CD4-positive, alpha-beta T cell treated with Interleukin-1 beta for 1 hour (primary cell): ENCODE measurements at regions not wholly inside any gene's neighbourhood (a gene's known extent, or its start where the extent isn't known, plus 50 kb on each side); places are given as distances from the start of the nearest gene placed in this dataset.
A peak's percentile ranks its signal among the peaks of the same experiment; 100 is the strongest.

Experiments used
- DNase-seq, 2 donors: peaks; one replicate each; pipeline ENCODE4 v3.0.0-alpha.2; 2020 to 2022

- peak; percentile 23 to 38 for DNase-seq
Observed at GRCh38 chr7:98514211-98515031, 102.7 kb upstream of the NPTX2 start.

- no peak for DNase-seq
Observed at GRCh38 chr7:98511175-98511574, 105.9 kb upstream of the NPTX2 start.

GRCh38 chr7:98509836-98510235 lies 107.2 kb upstream of the NPTX2 start:
- DNase-seq = no peak

GRCh38 chr7:98506471-98506870 lies 105.6 kb upstream of the BAIAP2L1 start:
- no peak for DNase-seq

- DNase-seq = no peak
Observed at GRCh38 chr7:98500764-98501163, 99.9 kb upstream of the BAIAP2L1 start.

- DNase-seq = no peak
Observed at GRCh38 chr7:98496618-98497017, 95.7 kb upstream of the BAIAP2L1 start.

DNA sequence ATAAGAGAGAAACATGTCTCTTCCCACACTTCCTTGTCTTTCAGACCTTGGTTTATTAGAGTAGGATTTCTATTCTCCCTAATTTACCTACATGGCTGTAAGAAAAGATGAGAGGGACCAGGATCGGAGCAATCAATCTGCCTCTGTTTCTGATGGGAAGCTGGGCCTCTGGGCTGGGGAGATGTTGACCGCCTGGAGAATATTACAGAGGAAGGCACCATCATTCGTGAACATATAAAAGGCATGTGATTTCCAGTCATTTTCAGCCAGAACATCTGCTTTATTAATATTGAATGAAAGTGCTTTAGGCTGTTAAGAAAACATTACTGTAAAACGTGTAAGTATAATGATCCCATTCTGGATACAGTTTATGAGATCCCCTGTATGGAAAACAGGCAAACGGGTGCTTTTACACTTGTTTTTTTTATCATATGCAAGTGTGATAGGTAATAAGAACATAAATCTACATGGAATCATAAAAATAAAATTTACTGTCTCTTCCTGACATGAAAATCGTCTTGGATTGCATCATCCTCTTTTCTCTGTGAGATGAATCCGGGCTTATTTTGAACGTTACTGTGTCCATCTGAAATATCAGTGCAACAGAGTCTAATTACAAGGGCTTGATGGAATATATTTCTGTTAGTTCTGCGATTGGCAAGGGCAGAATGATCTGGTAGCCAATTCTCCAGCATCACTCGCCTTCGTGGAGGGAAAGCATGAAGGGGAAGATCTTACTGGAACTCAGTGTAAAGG lies 94.5 kb upstream of the BAIAP2L1 start:
- no peak for DNase-seq

GRCh38 chr7:98493030-98493778 lies 92.3 kb upstream of the BAIAP2L1 start:
- DNase-seq = no peak

- DNase-seq = no peak
Observed at GRCh38 chr7:98488167-98488566, 87.3 kb upstream of the BAIAP2L1 start.

DNA sequence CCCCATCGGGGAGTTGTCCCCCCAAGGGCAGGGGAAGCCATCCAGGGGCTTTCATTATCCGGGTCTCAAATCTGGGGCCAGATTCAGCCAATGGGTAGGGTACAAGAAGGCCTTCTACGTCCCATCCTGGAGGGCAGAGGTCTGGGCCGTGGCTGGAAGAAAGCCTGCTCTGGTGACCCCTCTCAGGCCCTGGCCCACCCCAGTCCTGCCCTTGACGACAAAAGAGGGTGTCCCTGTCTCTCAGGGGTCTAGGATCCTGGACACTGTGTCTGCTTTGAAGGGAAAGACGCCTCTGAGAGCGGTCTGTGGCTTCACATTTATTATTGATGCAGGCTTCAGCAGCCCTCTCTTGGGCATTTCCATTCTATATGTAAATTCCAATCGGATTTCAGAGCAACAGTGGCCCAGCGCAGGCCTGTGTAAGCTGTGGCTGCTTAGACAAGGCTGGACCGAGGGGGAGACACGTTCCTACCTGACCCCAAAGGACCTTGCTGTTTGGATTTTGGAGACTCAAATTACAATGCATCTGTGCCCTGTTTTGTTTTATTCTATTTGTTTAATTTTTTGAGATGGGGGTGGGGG lies 83.2 kb upstream of the BAIAP2L1 start:
- DNase-seq = no peak

- DNase-seq = no peak
Observed at GRCh38 chr7:98483276-98483963, 82.5 kb upstream of the BAIAP2L1 start.

GRCh38 chr7:98479318-98479717 lies 78.4 kb upstream of the BAIAP2L1 start:
- DNase-seq = no peak

DNA sequence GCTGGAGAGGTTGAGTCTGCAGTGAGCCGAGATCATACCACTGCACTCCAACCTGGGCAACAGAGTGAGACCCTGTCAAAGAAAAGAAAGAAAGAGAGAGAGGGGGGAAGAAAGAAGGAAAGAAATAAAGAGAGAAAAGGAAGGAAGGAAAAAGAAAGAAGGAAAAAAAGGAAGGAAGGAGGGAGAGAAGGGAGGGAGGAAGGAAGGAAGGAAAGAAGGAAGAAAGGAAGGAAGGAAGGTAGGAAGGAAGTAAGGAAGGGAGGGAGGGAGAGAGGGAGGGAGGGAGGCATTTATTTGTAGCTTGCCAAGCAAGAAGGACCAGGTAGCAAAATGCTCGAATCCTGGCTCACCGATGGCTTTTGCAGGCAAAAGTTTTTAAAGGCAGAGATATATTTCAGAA lies 74.5 kb upstream of the BAIAP2L1 start:
- DNase-seq = no peak

DNA sequence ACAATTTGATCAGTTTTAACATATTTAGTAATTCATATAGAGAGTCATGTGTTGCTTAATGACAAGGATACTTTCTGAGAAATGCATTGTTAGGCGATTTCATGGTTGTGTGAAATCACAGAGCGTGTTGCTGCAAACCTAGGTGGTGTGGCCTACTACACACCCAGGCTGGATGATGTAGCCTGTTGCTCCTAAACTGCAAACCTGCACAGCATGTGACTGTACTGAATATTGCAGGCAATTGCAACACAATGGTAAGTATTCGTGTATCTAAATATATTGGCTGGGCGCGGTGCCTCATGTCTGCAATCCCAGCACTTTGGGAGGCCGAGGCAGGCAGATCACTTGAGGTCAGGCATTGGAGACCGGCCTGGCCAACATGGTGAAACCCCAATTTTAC lies 73.7 kb upstream of the BAIAP2L1 start:
- DNase-seq = no peak

- no peak for DNase-seq
Observed at GRCh38 chr7:98472521-98472954, 71.6 kb upstream of the BAIAP2L1 start.

GRCh38 chr7:98470485-98471240 lies 69.8 kb upstream of the BAIAP2L1 start:
- peak; percentile 3 to 27 for DNase-seq

DNA sequence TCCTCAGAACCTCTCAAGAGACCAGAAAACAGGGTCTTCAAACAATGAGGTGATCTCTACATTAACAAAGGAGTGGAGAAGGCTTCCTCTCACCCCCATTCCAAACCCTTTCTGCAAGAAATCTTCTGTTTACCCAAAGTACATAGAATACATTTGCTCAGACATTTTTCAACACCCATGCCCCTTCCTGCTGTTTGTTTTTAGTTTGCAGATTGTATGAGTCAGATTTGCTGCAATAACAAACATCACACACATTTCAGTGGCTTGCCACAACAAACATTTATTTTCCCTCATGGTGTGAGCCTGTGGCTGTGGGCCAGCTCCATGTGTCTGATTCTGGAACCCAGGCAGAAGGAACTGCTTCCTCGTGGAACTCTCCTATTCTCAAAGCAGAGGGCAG lies 68.2 kb upstream of the BAIAP2L1 start:
- no peak for DNase-seq

- DNase-seq = no peak
Observed at GRCh38 chr7:98467570-98468312, 66.9 kb upstream of the BAIAP2L1 start.

- DNase-seq = no peak
Observed at GRCh38 chr7:98465022-98465421, 64.1 kb upstream of the BAIAP2L1 start.

DNA sequence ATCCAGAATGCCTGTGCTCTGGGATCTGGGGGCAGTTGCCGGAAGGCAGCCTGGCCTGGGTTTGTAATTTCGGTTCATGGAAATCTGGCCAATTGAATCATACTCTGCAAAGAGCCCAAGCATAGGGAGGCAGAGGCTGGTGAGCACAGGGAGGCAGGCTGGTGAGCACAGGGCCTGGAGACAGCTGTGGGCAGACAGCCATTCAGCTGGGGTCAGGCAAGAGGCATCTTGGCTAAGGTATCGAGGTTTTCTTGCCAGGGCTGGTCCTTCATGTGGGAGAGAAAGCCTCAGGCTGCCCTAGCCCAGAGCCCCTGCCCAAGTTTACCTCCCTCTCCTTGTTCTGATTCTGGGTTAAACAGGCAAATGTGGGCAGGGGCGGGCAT lies 63.7 kb upstream of the BAIAP2L1 start:
- no peak for DNase-seq
